GM03348 (cell line): ENCODE measurements at regions not wholly inside any gene's neighbourhood (a gene's known extent, or its start where the extent isn't known, plus 50 kb on each side); places are given as distances from the start of the nearest gene placed in this dataset.

Experiments
- DNase-seq: peaks from one replicate; pipeline ENCODE4 v3.0.0; 2012; ENCODE audit warnings: low spot score

GRCh38 chr16:52649870-52650269 lies 102.9 kb upstream of the TOX3 start:
- no peak for DNase-seq

GRCh38 chr16:52647588-52647987 lies 100.6 kb upstream of the TOX3 start:
- no peak for DNase-seq

GRCh38 chr16:52643006-52643405 lies 96.1 kb upstream of the TOX3 start:
- no peak for DNase-seq

- no peak for DNase-seq
These were observed 87.6 kb upstream of the TOX3 start for GRCh38 chr16:52634528-52634927.

GRCh38 chr16:52634104-52634503 lies 87.2 kb upstream of the TOX3 start:
- DNase-seq = no peak

- DNase-seq = no peak
These were observed 86.3 kb upstream of the TOX3 start for GRCh38 chr16:52633230-52633629.

GRCh38 chr16:52631711-52632110 lies 84.8 kb upstream of the TOX3 start:
- no peak for DNase-seq

- DNase-seq = no peak
These were observed 83.8 kb upstream of the TOX3 start for GRCh38 chr16:52630711-52631110.

- no peak for DNase-seq
These were observed 82.4 kb upstream of the TOX3 start for GRCh38 chr16:52629296-52629695.

- no peak for DNase-seq
These were observed 77.9 kb upstream of the TOX3 start for GRCh38 chr16:52624891-52625290.

- DNase-seq = no peak
These were observed 74.7 kb upstream of the TOX3 start for GRCh38 chr16:52621651-52622050.

GRCh38 chr16:52618753-52619497 lies 72.0 kb upstream of the TOX3 start:
- DNase-seq = no peak

GRCh38 chr16:52617591-52617990 lies 70.6 kb upstream of the TOX3 start:
- DNase-seq = no peak

GRCh38 chr16:52613508-52613907 lies 66.6 kb upstream of the TOX3 start:
- no peak for DNase-seq

- no peak for DNase-seq
These were observed 65.1 kb upstream of the TOX3 start for GRCh38 chr16:52611817-52612673.

GRCh38 chr16:52603015-52603414 lies 56.1 kb upstream of the TOX3 start:
- no peak for DNase-seq

GRCh38 chr16:52597772-52598483 lies 51.0 kb upstream of the TOX3 start:
- no peak for DNase-seq

- no peak for DNase-seq
These were observed 50.3 kb upstream of the TOX3 start for GRCh38 chr16:52597073-52597771.
